ENCODE measurements at regions not wholly inside any gene's neighbourhood (a gene's known extent, or its start where the extent isn't known, plus 50 kb on each side); places are given as distances from the start of the nearest gene placed in this dataset.

GRCh38 chr4:177961761-177962380 is 519.6 kb upstream of the AGA start:
- H3K79me1 ChIP-seq (ENCODE audit: low read depth in 1 of 2, low read length in 2 of 2) = no peaks in the 10 kb centered on the region
- no peak overlapping the region for H3K27ac ChIP-seq (ENCODE audit: insufficient read depth, low read length)
- no peak overlapping the region for H2AK5ac ChIP-seq (ENCODE audit: low read depth, low read length)
- H3K9me3 ChIP-seq (ENCODE audit: control insufficient read depth, insufficient read depth, low read length) = no peaks in the 10 kb centered on the region
- H3K27me3 ChIP-seq (ENCODE audit: control insufficient read depth, insufficient read depth, low read length) = no peaks in the 10 kb centered on the region
- no peaks in the 10 kb centered on the region for H4K20me1 ChIP-seq (ENCODE audit: insufficient read depth, low read length)
- H3K4ac ChIP-seq (ENCODE audit: low read depth, low read length) = no peak overlapping the region
- no peak for ATAC-seq (ENCODE audit: low read depth)
- H4K91ac ChIP-seq (ENCODE audit: insufficient read depth, low read depth, low read length) = no peak overlapping the region
- no peak overlapping the region for H3K4me3 ChIP-seq (ENCODE audit: insufficient read depth, low read depth, low read length)
- H3K36me3 ChIP-seq (ENCODE audit: control insufficient read depth, insufficient read depth, low read length) = no peaks in the 10 kb centered on the region
- no peak overlapping the region for H2BK120ac ChIP-seq (ENCODE audit: low read depth, low read length)
- H3K4me1 ChIP-seq (ENCODE audit: control insufficient read depth, insufficient read depth, low read length) = peaks cover 2% of the 10 kb centered on the region; the same call in 1 of the 2 replicates
- H2BK20ac ChIP-seq (ENCODE audit: low read depth, low read length) = no peak overlapping the region
- CTCF ChIA-PET = no interaction called here
- no peak overlapping the region for H2AFZ ChIP-seq (replicated peaks; ENCODE audit: low read length, poor library complexity)
- no peak overlapping the region for H3K4me2 ChIP-seq (ENCODE audit: low read depth, low read length)
- intact Hi-C loops (cut with micrococcal nuclease) = no loop called here
- dilution Hi-C loops (cut with HindIII; ENCODE audit: low sequenced_read_pairs, unreplicated experiment) = no loop called here
- H3K56ac ChIP-seq (ENCODE audit: extremely low read depth, insufficient read depth, low read length) = no peak overlapping the region
- no peak overlapping the region for H2BK5ac ChIP-seq (ENCODE audit: low read depth, low read length, poor library complexity, severe bottlenecking)
- no peak overlapping the region for H4K8ac ChIP-seq (ENCODE audit: low read depth in 2 of 2, low read length in 2 of 2)
- H2AK9ac ChIP-seq (replicated peaks; ENCODE audit: low read depth, low read length, poor library complexity) = no peak overlapping the region
- DNase-seq = no peak
- no peak overlapping the region for H3K14ac ChIP-seq (replicated peaks; ENCODE audit: low read depth, low read length)
- no peak overlapping the region for H4K5ac ChIP-seq (ENCODE audit: low read depth, low read length)
- TF ChIP-seq NFE2L2 (IDR thresholded peaks at IDR 0.05; ENCODE audit: low read depth, low read length) = no peak
- TF ChIP-seq CTCF (conservative IDR thresholded peaks at IDR 0.05; ENCODE audit: low read depth, low read length) = no peak
- no peak for TF ChIP-seq MXI1 (IDR thresholded peaks at IDR 0.05; ENCODE audit: borderline replicate concordance, low read depth, low read length)
- no peak for TF ChIP-seq POLR2A (IDR thresholded peaks at IDR 0.05; ENCODE audit: low read depth, low read length)
- TF ChIP-seq MAZ (IDR thresholded peaks at IDR 0.05; ENCODE audit: borderline replicate concordance, low read depth, low read length) = no peak
- TF ChIP-seq ELK1 (IDR thresholded peaks at IDR 0.05; ENCODE audit: borderline replicate concordance, low read depth, low read length) = no peak
- no CpG with 5 or more reads among the region's 2 CpGs for WGBS, 2 experiments (ENCODE audit: extremely low coverage in 2 of 2, insufficient read length in 1 of 2)
- H3K23ac ChIP-seq (ENCODE audit: low read depth, low read length) = no peak overlapping the region
- no peak overlapping the region for H3K18ac ChIP-seq (ENCODE audit: low read depth, low read length)
- POLR2A ChIA-PET (ENCODE audit: unreplicated experiment) = no interaction called here
- H2BK15ac ChIP-seq (ENCODE audit: low read depth, low read length) = no peak overlapping the region
- BruUV-seq (replicated peaks) = no TSS peak
- no peak overlapping the region for H3K9ac ChIP-seq (ENCODE audit: low read depth, low read length)
- in situ Hi-C loops (cut with MboI; ENCODE audit: low sequenced_read_pairs) = loop anchor here (25.0 kb wide), 1 partner anchor 1600 kb away; no protein-coding TSS in a partner anchor
- no peaks in the 10 kb centered on the region for H3K9me1 ChIP-seq (ENCODE audit: insufficient read depth, low read length)

Measured in IMR-90 (cell line).